ENCODE measurements at regions not wholly inside any gene's neighbourhood (a gene's known extent, or its start where the extent isn't known, plus 50 kb on each side); places are given as distances from the start of the nearest gene placed in this dataset.
"Not testable (repeated sequence)": the region's sequence is repeated elsewhere in the genome, so short reads cannot be mapped to it uniquely, and the experiment has no call there.

DNA sequence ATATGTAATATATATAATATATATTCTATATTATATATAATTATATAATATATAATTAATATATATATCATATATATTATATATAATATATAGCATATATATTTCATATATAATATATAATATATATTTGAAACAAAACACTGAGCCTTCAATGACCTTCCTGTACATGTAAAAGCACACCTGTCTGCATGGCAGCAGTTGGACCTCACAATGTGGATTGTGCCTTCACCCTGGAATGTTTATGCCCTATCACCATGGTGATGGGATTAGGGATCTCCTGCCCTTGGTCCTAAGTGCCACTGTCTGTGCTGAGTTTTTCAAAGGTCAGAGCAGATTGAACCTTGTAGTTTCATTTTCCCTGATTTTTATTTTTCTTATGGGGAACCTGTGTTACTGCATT, 966.9 kb downstream of the TUBA3C start:
- not testable (repeated sequence) for H3K4me3 ChIP-seq (ENCODE audit: low read length); H3K9me2 ChIP-seq (ENCODE audit: insufficient read depth, low read length); H3K79me2 ChIP-seq (replicated peaks; ENCODE audit: insufficient read depth, low read length); H3K9me3 ChIP-seq (ENCODE audit: low read length); H3K4me2 ChIP-seq (ENCODE audit: low read length); H4K20me1 ChIP-seq (ENCODE audit: insufficient read depth); H3K27ac ChIP-seq (ENCODE audit: low read length); H3K36me3 ChIP-seq (ENCODE audit: insufficient read depth, low read length); H2AFZ ChIP-seq (ENCODE audit: low read depth, low read length); H3F3A ChIP-seq (ENCODE audit: insufficient read depth, low read length, poor library complexity, severe bottlenecking); H3K27me3 ChIP-seq (ENCODE audit: insufficient read depth, low read depth, low read length); H3K9ac ChIP-seq (ENCODE audit: low read length)

- not testable (repeated sequence) for H3K9me2 ChIP-seq (ENCODE audit: insufficient read depth, low read length); H3K36me3 ChIP-seq (ENCODE audit: insufficient read depth, low read length); H3K9me3 ChIP-seq (ENCODE audit: low read length); H3F3A ChIP-seq (ENCODE audit: insufficient read depth, low read length, poor library complexity, severe bottlenecking); H3K4me3 ChIP-seq (ENCODE audit: low read length); H3K9ac ChIP-seq (ENCODE audit: low read length); H3K27me3 ChIP-seq (ENCODE audit: insufficient read depth, low read depth, low read length); H2AFZ ChIP-seq (ENCODE audit: low read depth, low read length); H4K20me1 ChIP-seq (ENCODE audit: insufficient read depth); H3K27ac ChIP-seq (ENCODE audit: low read length); H3K79me2 ChIP-seq (replicated peaks; ENCODE audit: insufficient read depth, low read length); H3K4me2 ChIP-seq (ENCODE audit: low read length)
Observed at GRCh38 chr13:18213511-18213910, 968.1 kb downstream of the TUBA3C start.

DNA sequence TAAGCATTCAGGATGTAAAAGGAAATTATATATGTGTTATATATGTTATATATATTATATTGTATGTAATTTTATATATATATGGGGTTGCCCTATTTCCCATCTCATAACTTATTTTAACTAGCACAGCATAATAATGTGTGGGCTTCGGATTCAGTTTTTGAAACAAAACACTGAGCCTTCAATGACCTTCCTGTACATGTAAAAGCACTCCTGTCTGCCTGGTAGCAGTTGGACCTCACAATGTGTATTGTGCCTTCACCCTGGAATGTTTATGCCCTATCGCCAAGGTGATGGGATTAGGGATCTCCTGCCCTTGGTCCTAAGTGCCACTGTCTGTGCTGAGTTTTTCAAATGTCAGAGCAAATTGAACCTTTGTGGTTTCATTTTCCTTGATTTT, 968.8 kb downstream of the TUBA3C start:
- H4K20me1 ChIP-seq (ENCODE audit: insufficient read depth) = no peaks in the 10 kb centered on the region
- no peak overlapping the region for H3K9ac ChIP-seq (ENCODE audit: low read length)
- no peaks in the 10 kb centered on the region for H3K27me3 ChIP-seq (ENCODE audit: insufficient read depth, low read depth, low read length)
- H2AFZ ChIP-seq (ENCODE audit: low read depth, low read length) = no peak overlapping the region
- H3K4me3 ChIP-seq (ENCODE audit: low read length) = no peak overlapping the region
- no peak overlapping the region for H3K27ac ChIP-seq (ENCODE audit: low read length)
- H3K4me2 ChIP-seq (ENCODE audit: low read length) = no peak overlapping the region
- no peak for TF ChIP-seq MXI1 (conservative IDR thresholded peaks at IDR 0.05; ENCODE audit: poor library complexity, severe bottlenecking)
- no peak for TF ChIP-seq RAD21 (conservative IDR thresholded peaks at IDR 0.05)
- no peak for TF ChIP-seq TAF1 (IDR thresholded peaks at IDR 0.05; ENCODE audit: low read depth)
- no peak for TF ChIP-seq SMC3 (conservative IDR thresholded peaks at IDR 0.05; ENCODE audit: poor library complexity)
- TF ChIP-seq, protein P1, sequence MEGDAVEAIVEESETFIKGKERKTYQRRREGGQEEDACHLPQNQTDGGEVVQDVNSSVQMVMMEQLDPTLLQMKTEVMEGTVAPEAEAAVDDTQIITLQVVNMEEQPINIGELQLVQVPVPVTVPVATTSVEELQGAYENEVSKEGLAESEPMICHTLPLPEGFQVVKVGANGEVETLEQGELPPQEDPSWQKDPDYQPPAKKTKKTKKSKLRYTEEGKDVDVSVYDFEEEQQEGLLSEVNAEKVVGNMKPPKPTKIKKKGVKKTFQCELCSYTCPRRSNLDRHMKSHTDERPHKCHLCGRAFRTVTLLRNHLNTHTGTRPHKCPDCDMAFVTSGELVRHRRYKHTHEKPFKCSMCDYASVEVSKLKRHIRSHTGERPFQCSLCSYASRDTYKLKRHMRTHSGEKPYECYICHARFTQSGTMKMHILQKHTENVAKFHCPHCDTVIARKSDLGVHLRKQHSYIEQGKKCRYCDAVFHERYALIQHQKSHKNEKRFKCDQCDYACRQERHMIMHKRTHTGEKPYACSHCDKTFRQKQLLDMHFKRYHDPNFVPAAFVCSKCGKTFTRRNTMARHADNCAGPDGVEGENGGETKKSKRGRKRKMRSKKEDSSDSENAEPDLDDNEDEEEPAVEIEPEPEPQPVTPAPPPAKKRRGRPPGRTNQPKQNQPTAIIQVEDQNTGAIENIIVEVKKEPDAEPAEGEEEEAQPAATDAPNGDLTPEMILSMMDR (IDR thresholded peaks at IDR 0.05; ENCODE audit: poor library complexity, severe bottlenecking) = no peak
- TF ChIP-seq EZH2 (IDR thresholded peaks at IDR 0.05; ENCODE audit: borderline replicate concordance, insufficient read depth, low read length, poor library complexity, severe bottlenecking) = no peak
- TF ChIP-seq REST (IDR thresholded peaks at IDR 0.05; ENCODE audit: borderline replicate concordance) = no peak
- no peak for TF ChIP-seq POLR2AphosphoS5 (IDR thresholded peaks at IDR 0.05)
- H3K36me3 ChIP-seq (ENCODE audit: insufficient read depth, low read length) = no peaks in the 10 kb centered on the region
- no peaks in the 10 kb centered on the region for H3F3A ChIP-seq (ENCODE audit: insufficient read depth, low read length, poor library complexity, severe bottlenecking)
- no peaks in the 10 kb centered on the region for H3K9me3 ChIP-seq (ENCODE audit: low read length)
- H3K9me2 ChIP-seq (ENCODE audit: insufficient read depth, low read length) = no peaks in the 10 kb centered on the region
- no peaks in the 10 kb centered on the region for H3K79me2 ChIP-seq (replicated peaks; ENCODE audit: insufficient read depth, low read length)

DNA sequence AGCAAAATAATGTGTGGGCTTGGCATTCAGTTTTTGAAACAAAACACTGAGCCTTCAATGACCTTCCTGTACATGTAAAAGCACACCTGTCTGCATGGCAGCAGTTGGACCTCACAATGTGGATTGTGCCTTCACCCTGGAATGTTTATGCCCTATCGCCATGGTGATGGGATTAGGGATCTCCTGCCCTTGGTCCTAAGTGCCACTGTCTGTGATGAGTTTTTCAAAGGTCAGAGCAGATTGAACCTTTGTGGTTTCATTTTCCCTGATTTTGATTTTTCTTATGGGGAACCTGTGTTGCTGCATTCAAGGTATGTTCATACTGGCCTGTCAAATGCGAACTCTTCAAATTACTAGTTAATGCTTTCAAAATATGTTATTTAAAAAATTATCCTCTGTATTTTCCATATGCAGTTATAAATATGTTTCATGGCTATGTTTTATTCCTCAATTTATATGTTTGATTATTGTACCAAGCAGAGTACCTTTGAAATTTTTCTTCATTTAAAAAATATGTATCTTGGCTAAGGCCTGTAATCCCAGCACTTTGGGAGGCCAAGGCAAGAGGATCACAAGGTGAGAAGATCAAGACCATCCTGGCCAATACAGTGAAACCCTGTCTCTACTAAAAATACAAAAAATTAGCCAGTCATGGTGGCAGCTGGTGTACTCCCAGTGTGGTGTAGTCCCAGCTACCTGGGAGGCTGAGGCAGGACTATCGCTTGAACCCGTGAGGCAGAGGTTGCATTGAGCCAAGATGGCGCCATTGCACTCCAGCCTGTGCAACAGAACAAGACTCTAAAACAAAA, 969.7 kb downstream of the TUBA3C start:
- H3K9me3 ChIP-seq (ENCODE audit: low read length) = not testable (repeated sequence)

GRCh38 chr13:18204614-18205178, 976.9 kb downstream of the TUBA3C start:
- not testable (repeated sequence) for H3K36me3 ChIP-seq (ENCODE audit: insufficient read depth, low read length); H2AFZ ChIP-seq (ENCODE audit: low read depth, low read length); H3K79me2 ChIP-seq (replicated peaks; ENCODE audit: insufficient read depth, low read length); H3K27ac ChIP-seq (ENCODE audit: low read length); H3F3A ChIP-seq (ENCODE audit: insufficient read depth, low read length, poor library complexity, severe bottlenecking); H3K9me3 ChIP-seq (ENCODE audit: low read length); H3K27me3 ChIP-seq (ENCODE audit: insufficient read depth, low read depth, low read length); H3K4me3 ChIP-seq (ENCODE audit: low read length); H4K20me1 ChIP-seq (ENCODE audit: insufficient read depth); H3K9me2 ChIP-seq (ENCODE audit: insufficient read depth, low read length); H3K9ac ChIP-seq (ENCODE audit: low read length); H3K4me2 ChIP-seq (ENCODE audit: low read length)

More for the DNA sequence above, 969.7 kb downstream of the TUBA3C start:
- not testable (repeated sequence) for H3K79me2 ChIP-seq (replicated peaks; ENCODE audit: insufficient read depth, low read length); H3K4me2 ChIP-seq (ENCODE audit: low read length); H4K20me1 ChIP-seq (ENCODE audit: insufficient read depth); H3K9me2 ChIP-seq (ENCODE audit: insufficient read depth, low read length); H3K4me3 ChIP-seq (ENCODE audit: low read length); H3K9ac ChIP-seq (ENCODE audit: low read length); H2AFZ ChIP-seq (ENCODE audit: low read depth, low read length); H3K27me3 ChIP-seq (ENCODE audit: insufficient read depth, low read depth, low read length); H3K36me3 ChIP-seq (ENCODE audit: insufficient read depth, low read length); H3F3A ChIP-seq (ENCODE audit: insufficient read depth, low read length, poor library complexity, severe bottlenecking); H3K27ac ChIP-seq (ENCODE audit: low read length)
